GM12864 (cell line): ENCODE measurements at regions not wholly inside any gene's neighbourhood (a gene's known extent, or its start where the extent isn't known, plus 50 kb on each side); places are given as distances from the start of the nearest gene placed in this dataset.

ENCODE experiments used
- DNase-seq: peaks from one replicate; pipeline ENCODE4 v3.0.0-alpha.2; 2011; ENCODE audit warnings: low read depth
- H3K4me3 ChIP-seq: 2 replicates; pipeline ENCODE4 v1.5.1; 2011; ENCODE audit warnings: mild to moderate bottlenecking, low read depth, low read length, control low read depth
- TF ChIP-seq, protein P1 (sequence below): IDR thresholded peaks from 2 replicates; pipeline ENCODE4 v1.5.1; 2011; ENCODE audit warnings: low read depth, mild to moderate bottlenecking, moderate library complexity, low read length, control low read depth, inconsistent platforms; ENCODE audit errors: missing control alignments

DNA sequence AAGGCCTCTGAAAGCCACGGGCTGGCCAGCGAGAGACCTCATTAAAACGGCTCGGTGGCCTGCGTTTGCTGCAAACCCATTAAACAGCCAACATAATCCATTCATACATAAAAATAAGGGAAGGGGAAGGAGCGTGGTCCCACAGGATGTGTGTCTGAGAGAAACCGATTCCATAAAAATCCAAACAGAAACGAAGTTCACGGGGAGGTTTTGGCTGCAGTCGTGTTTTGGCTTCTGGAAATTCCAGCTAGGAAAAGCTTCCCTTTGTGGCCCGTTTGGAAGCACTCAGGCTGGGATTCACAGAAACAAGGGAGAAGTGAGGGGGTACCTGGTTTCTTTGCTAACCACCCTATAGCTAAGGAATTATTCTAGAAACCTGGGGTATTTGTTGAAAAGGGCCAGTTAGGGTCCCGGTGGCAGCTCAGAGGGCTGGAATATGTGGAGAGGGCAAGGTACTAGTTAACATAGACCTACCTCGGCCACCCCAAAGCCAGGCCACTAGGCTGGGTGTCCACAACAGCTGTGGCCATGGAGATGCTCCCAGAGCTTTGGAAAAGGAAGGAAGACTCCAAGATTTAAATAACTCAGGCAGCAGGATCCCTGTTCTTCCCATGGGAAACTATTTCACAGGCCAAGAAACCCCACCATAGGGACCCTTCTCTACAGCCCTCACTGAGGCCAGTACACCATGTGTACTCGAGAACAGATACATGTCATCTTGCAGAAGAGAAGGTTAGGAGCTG, 166.8 kb downstream of the BCOR start:
- no peak overlapping the region for H3K4me3 ChIP-seq
- no peak for DNase-seq
- TF ChIP-seq, protein P1, sequence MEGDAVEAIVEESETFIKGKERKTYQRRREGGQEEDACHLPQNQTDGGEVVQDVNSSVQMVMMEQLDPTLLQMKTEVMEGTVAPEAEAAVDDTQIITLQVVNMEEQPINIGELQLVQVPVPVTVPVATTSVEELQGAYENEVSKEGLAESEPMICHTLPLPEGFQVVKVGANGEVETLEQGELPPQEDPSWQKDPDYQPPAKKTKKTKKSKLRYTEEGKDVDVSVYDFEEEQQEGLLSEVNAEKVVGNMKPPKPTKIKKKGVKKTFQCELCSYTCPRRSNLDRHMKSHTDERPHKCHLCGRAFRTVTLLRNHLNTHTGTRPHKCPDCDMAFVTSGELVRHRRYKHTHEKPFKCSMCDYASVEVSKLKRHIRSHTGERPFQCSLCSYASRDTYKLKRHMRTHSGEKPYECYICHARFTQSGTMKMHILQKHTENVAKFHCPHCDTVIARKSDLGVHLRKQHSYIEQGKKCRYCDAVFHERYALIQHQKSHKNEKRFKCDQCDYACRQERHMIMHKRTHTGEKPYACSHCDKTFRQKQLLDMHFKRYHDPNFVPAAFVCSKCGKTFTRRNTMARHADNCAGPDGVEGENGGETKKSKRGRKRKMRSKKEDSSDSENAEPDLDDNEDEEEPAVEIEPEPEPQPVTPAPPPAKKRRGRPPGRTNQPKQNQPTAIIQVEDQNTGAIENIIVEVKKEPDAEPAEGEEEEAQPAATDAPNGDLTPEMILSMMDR, result no peak

DNA sequence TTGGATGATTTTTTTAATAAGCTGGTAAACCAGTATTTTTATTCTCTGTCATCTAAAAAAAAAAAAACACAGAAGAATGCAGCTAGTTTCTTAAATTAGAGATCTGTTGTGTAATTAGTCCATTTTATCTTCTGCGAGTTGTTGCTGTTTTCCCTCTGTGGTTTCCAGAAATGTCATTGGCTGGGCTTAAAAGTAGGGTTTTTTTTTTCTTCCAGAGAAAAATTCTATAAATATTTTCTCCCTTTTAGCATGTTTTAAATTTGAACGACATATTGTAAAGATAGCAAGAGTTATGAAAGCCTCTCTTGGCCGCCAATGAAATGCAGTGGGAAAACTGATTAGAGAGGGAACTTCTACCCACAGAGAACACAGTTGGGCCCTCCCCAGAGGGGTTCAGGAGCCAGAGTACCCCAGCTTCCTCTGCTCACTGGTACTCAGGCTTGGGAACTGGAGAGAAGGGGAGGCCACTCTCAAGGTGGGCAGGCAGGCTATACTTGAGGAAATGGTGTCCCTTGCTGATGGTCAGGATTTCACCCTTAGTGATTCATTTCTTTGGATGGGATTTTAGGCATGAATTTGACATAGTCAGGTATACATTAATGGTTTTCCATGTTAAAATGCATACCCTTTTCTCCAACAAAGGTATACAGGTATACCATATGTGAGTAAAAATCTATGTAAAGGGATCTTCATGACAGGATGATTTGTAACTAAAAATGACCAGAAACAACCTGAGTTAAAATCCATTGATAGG, 166.1 kb downstream of the BCOR start:
- H3K4me3 ChIP-seq, result no peak overlapping the region
- no peak for DNase-seq

DNA sequence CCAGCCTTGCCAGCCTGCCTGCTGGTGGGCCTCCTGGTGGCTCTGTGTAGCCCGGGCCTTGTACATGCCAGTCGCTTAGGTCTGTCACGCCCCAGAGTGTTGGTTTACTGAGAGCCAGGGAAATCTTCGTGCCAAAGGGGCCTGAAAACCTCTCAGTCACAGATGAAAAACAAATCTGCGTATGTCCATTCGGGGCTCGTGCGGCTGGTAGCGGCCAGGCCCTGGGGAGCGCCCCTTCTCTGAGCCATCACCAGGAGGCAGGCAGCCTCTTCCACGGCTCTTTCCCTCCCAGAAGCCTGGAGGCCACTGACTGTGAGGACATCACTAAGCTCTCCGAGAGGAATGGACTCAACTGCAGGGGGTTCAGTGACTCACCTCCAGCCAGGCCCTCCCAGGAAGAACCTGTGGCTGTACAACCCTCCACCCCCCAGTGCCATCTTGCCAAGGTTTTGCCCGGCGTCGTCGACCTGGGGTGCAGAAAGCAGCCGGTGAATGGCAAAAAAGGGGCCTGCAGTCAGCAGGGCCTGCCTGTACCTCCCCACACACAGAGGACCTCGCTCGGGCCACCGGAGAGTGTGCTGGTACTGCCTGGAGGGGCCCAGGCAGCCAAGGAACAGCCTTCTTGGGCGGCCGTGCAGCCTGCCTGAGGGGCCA, 162.2 kb downstream of the BCOR start:
- TF ChIP-seq, protein P1, result no peak
- no peak for DNase-seq
- no peak overlapping the region for H3K4me3 ChIP-seq

More for the DNA sequence above, 166.1 kb downstream of the BCOR start:
- TF ChIP-seq, protein P1, result no peak

DNA sequence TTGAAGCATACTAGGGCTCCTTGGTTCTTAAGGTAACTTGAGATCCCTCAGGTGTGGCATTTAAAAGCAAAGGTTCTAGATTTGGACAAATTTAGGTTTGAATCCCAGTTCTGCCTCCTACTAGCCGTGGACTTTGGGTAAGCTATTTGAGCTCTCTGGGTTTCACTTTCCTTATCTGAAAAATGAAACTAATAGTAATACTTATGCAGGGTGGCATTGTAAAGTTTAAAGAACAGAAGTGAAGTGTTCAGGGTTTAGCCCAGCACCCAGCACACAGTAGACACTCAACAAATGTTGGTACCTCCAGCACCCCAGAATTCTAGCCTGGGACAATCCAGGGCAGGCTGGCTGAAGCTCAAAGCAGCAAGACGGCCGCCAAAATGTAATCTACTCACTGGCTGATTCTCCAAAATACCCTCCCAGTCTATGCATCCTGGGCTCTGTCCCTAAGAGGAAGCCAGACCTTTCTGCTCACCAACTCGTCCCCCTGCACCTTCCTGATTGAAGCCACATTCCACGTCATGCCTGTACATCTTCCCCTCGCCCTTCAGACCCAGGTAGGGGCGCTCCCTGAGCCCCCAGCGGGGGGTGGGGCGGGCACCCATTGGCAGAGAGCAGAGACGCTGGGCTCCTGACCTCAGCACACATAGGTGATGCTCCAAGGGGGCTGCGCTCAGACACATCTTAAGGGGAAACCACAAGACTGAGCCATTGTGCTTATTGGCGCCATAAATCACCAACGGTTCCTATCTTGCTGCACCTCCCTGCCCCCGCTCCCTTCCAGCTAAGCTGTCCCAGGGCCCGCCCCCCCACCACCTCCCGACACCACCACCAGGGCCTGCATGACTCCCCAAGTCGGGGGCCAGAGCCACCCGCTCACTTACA, 160.6 kb downstream of the BCOR start:
- TF ChIP-seq, protein P1, result no peak
- no peak for DNase-seq
- H3K4me3 ChIP-seq, result no peak overlapping the region

DNA sequence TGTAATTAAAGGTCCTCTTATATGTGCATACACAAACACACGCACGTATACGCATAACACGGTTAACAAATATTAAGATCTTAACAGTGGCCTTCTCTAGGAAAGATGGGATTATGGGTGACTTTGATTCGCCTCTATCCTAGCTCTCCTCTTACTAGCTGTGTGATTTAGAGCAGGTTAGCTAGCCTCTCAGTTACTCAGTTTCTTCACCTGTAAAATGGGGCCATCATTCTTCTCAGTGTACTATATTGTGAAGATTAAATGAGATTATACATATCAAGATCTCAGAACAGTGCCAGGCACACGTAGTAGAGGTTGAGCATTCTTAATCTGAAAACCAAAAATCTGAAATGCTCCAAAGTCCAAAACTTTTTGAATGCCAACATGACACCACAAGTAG, 159.3 kb downstream of the BCOR start:
- H3K4me3 ChIP-seq, result no peak overlapping the region
- DNase-seq, result no peak
- TF ChIP-seq, protein P1, result no peak

DNA sequence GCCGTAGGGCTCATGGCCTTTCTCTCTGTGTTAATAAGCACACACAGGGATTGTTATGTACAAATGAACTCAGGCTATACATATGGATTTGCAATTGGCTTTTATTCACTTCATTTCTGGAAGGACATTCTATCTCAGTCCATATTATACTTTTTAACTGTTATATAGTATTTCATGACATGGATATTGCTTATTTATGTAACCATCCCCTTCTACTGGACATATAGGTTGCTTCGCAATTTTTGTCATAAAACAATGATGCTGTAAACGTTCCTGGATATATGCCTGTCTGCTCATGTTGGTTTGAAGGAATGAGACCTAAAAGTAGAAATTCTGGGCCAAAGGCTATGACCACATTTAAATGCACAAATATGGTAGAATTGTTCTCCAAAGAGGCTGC, 158.1 kb downstream of the BCOR start:
- TF ChIP-seq, protein P1, result no peak
- DNase-seq, result no peak
- no peak overlapping the region for H3K4me3 ChIP-seq
